Left renal cortex interstitium (tissue), 4 donors: ENCODE measurements at regions not wholly inside any gene's neighbourhood (a gene's known extent, or its start where the extent isn't known, plus 50 kb on each side); places are given as distances from the start of the nearest gene placed in this dataset.

Source experiments
- DNase-seq, 4 donors: peaks; one replicate each; pipeline ENCODE4 v3.0.0-alpha.2; 2013; ENCODE audit warnings: low read depth in 4 of 4, low spot score in 2 of 4, missing footprints in 1 of 4

GRCh38 chr16:9545522-9546437, 454.3 kb downstream of the HAPSTR1 start:
- DNase-seq: no peak

GRCh38 chr16:9546438-9546786, 455.0 kb downstream of the HAPSTR1 start:
- DNase-seq: no peak

- DNase-seq: no peak
These were observed 458.0 kb downstream of the HAPSTR1 start for GRCh38 chr16:9549487-9549886.

GRCh38 chr16:9555051-9555450, 463.6 kb downstream of the HAPSTR1 start:
- no peak for DNase-seq

- no peak for DNase-seq
These were observed 465.7 kb downstream of the HAPSTR1 start for GRCh38 chr16:9556949-9557665.

GRCh38 chr16:9557713-9558112, 466.3 kb downstream of the HAPSTR1 start:
- DNase-seq: no peak

GRCh38 chr16:9566099-9566498, 474.7 kb downstream of the HAPSTR1 start:
- no peak for DNase-seq

- no peak for DNase-seq
These were observed 476.2 kb downstream of the HAPSTR1 start for GRCh38 chr16:9567666-9568065.

GRCh38 chr16:9568261-9568660, 476.8 kb downstream of the HAPSTR1 start:
- DNase-seq: no peak

GRCh38 chr16:9570521-9570920, 479.1 kb downstream of the HAPSTR1 start:
- DNase-seq: no peak

- no peak for DNase-seq
These were observed 487.0 kb downstream of the HAPSTR1 start for GRCh38 chr16:9578459-9578858.

GRCh38 chr16:9580025-9580424, 488.6 kb downstream of the HAPSTR1 start:
- no peak for DNase-seq

- no peak for DNase-seq
These were observed 502.0 kb downstream of the HAPSTR1 start for GRCh38 chr16:9593440-9593839.

- DNase-seq: no peak
These were observed 502.6 kb downstream of the HAPSTR1 start for GRCh38 chr16:9594047-9594446.

GRCh38 chr16:9594946-9595345, 503.5 kb downstream of the HAPSTR1 start:
- DNase-seq: no peak

GRCh38 chr16:9595393-9595792, 503.9 kb downstream of the HAPSTR1 start:
- DNase-seq: no peak

- no peak for DNase-seq
These were observed 505.3 kb downstream of the HAPSTR1 start for GRCh38 chr16:9596788-9597187.

GRCh38 chr16:9597967-9598730, 506.7 kb downstream of the HAPSTR1 start:
- no peak for DNase-seq

GRCh38 chr16:9598731-9599083, 507.3 kb downstream of the HAPSTR1 start:
- DNase-seq: no peak

- no peak for DNase-seq
These were observed 508.1 kb downstream of the HAPSTR1 start for GRCh38 chr16:9599415-9600120.

- no peak for DNase-seq
These were observed 510.7 kb downstream of the HAPSTR1 start for GRCh38 chr16:9602189-9602588.
